ENCODE measurements at regions not wholly inside any gene's neighbourhood (a gene's known extent, or its start where the extent isn't known, plus 50 kb on each side); places are given as distances from the start of the nearest gene placed in this dataset.

- TF ChIP-seq EZH2 (IDR thresholded peaks at IDR 0.05; ENCODE audit: insufficient read depth, low read length), result no peak
- TF ChIP-seq, protein P1, sequence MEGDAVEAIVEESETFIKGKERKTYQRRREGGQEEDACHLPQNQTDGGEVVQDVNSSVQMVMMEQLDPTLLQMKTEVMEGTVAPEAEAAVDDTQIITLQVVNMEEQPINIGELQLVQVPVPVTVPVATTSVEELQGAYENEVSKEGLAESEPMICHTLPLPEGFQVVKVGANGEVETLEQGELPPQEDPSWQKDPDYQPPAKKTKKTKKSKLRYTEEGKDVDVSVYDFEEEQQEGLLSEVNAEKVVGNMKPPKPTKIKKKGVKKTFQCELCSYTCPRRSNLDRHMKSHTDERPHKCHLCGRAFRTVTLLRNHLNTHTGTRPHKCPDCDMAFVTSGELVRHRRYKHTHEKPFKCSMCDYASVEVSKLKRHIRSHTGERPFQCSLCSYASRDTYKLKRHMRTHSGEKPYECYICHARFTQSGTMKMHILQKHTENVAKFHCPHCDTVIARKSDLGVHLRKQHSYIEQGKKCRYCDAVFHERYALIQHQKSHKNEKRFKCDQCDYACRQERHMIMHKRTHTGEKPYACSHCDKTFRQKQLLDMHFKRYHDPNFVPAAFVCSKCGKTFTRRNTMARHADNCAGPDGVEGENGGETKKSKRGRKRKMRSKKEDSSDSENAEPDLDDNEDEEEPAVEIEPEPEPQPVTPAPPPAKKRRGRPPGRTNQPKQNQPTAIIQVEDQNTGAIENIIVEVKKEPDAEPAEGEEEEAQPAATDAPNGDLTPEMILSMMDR (IDR thresholded peaks at IDR 0.05; ENCODE audit: insufficient read depth, low read depth, low read length), result no peak
These were observed 118.7 kb upstream of the CCDC112 start for GRCh38 chr5:115415143-115415491.
